Astrocyte (in vitro differentiated cells and primary cell): ENCODE measurements at regions not wholly inside any gene's neighbourhood (a gene's known extent, or its start where the extent isn't known, plus 50 kb on each side); places are given as distances from the start of the nearest gene placed in this dataset.

Experiments used
- DNase-seq: peaks from one replicate; pipeline ENCODE4 v3.0.0-alpha.2; 2010; ENCODE audit warnings: low read depth
- FAIRE-seq: peaks from 2 replicates; lab custom pipeline; 2011; peaks lifted over from hg19 to GRCh38; lab: Jason Lieb, UNC
- H2AFZ ChIP-seq: 2 replicates; pipeline ENCODE4 v1.6.0; 2012; ENCODE audit warnings: low read depth, low read length, inconsistent platforms
- H3K27ac ChIP-seq: 2 replicates; pipeline ENCODE4 v1.5.1; 2011; ENCODE audit warnings: low read depth, low read length, inconsistent platforms
- H3K27me3 ChIP-seq: 2 replicates; pipeline ENCODE4 v1.6.0; 2011; ENCODE audit warnings: low read length, inconsistent platforms; ENCODE audit not compliant: insufficient read depth
- H3K36me3 ChIP-seq: 2 replicates; pipeline ENCODE4 v1.5.1; 2011; ENCODE audit warnings: low read length, inconsistent platforms; ENCODE audit not compliant: insufficient read depth
- H3K4me1 ChIP-seq: 2 replicates; pipeline ENCODE4 v1.5.1; 2011; ENCODE audit warnings: low read length, inconsistent platforms; ENCODE audit not compliant: insufficient read depth
- H3K4me2 ChIP-seq: 2 replicates; pipeline ENCODE4 v1.6.0; 2012; ENCODE audit warnings: low read length, inconsistent platforms
- H3K4me3 ChIP-seq: 2 replicates; pipeline ENCODE4 v1.5.1; 2011; ENCODE audit warnings: low read depth, mild to moderate bottlenecking, low read length, inconsistent platforms; ENCODE audit not compliant: insufficient read depth
- H3K79me2 ChIP-seq: 2 replicates; pipeline ENCODE4 v1.6.0; 2012; ENCODE audit warnings: mild to moderate bottlenecking, low read length, inconsistent platforms; ENCODE audit not compliant: insufficient read depth
- H3K9ac ChIP-seq: 2 replicates; pipeline ENCODE4 v1.6.0; 2012; ENCODE audit warnings: mild to moderate bottlenecking, low read length, inconsistent platforms
- H3K9me3 ChIP-seq: 2 replicates; pipeline ENCODE4 v1.5.1; 2012; ENCODE audit warnings: low read depth, mild to moderate bottlenecking, low read length, inconsistent platforms; ENCODE audit not compliant: insufficient read depth
- H4K20me1 ChIP-seq: 2 replicates; pipeline ENCODE4 v1.6.0; 2012; ENCODE audit warnings: low read length, inconsistent platforms; ENCODE audit not compliant: insufficient read depth
- H3K27ac Mint-ChIP-seq: one replicate; pipeline ENCODE4 v1.8.0; 2021; ENCODE audit warnings: mild to moderate bottlenecking, mixed read lengths; ENCODE audit not compliant: unreplicated experiment
- H3K27me3 Mint-ChIP-seq: one replicate; pipeline ENCODE4 v1.8.0; 2021; ENCODE audit warnings: low read depth, mixed read lengths; ENCODE audit not compliant: unreplicated experiment
- H3K36me3 Mint-ChIP-seq: one replicate; pipeline ENCODE4 v1.8.0; 2021; ENCODE audit warnings: low read depth, mixed read lengths; ENCODE audit not compliant: unreplicated experiment
- H3K4me1 Mint-ChIP-seq: one replicate; pipeline ENCODE4 v1.8.0; 2021; ENCODE audit warnings: low read depth, mixed read lengths; ENCODE audit not compliant: unreplicated experiment
- H3K4me3 Mint-ChIP-seq: one replicate; pipeline ENCODE4 v1.8.0; 2021; ENCODE audit warnings: mild to moderate bottlenecking, moderate library complexity, mixed read lengths; ENCODE audit not compliant: unreplicated experiment
- H3K9me3 Mint-ChIP-seq: one replicate; pipeline ENCODE4 v1.8.0; 2021; ENCODE audit warnings: mild to moderate bottlenecking, mixed read lengths; ENCODE audit not compliant: unreplicated experiment
- EZH2 ChIP-seq: IDR thresholded peaks from 2 replicates; pipeline ENCODE4 v1.6.1; 2012; ENCODE audit warnings: mild to moderate bottlenecking, low read length, inconsistent platforms; ENCODE audit not compliant: insufficient read depth
- TF ChIP-seq, protein P1 (sequence below): IDR thresholded peaks from 2 replicates; pipeline ENCODE4 v1.5.1; 2011; ENCODE audit warnings: low read depth, mild to moderate bottlenecking, inconsistent platforms, low read length, moderate library complexity; ENCODE audit not compliant: insufficient read depth

DNA sequence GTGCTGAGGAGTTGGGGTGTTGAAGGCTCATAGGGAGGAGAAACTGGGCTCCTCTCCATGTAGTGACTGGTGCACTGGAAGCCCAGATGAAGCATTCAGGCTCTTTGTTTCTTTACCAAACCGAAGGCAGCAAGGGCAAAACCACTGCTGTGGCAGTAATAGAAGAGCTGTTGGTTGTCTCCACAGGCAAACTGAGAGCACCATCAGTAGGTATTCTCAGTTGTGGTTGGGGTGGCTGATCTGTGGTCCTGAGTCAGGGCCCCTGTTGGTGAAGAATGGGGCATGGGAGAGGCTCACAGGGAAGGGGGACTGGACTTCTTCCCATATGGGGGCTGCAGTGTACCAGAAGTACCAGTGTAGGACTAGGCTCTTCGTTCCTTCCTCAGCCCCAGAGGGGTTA lies 460.2 kb upstream of the IMPG1 start:
- H3K27me3 Mint-ChIP-seq: no peaks in the 10 kb centered on the region
- Histone ChIP-seq H4K20me1 (no peaks in the 10 kb centered on the region), H3K27ac (no peak overlapping the region), H3K79me2 (no peaks in the 10 kb centered on the region), H3K4me3 (no peak overlapping the region), H3K27me3 (no peaks in the 10 kb centered on the region), H3K4me1 (no peaks in the 10 kb centered on the region), H3K36me3 (no peaks in the 10 kb centered on the region), H3K9ac (no peak overlapping the region), H3K9me3 (peaks cover 7% of the 10 kb centered on the region), H2AFZ (no peak overlapping the region), H3K4me2 (no peak overlapping the region)
- peaks cover 3% of the 10 kb centered on the region for H3K9me3 Mint-ChIP-seq
- DNase-seq (no peak), FAIRE-seq (no peak)
- H3K4me1 Mint-ChIP-seq: no peaks in the 10 kb centered on the region
- no peak for TF ChIP-seq EZH2
- TF ChIP-seq, protein P1, sequence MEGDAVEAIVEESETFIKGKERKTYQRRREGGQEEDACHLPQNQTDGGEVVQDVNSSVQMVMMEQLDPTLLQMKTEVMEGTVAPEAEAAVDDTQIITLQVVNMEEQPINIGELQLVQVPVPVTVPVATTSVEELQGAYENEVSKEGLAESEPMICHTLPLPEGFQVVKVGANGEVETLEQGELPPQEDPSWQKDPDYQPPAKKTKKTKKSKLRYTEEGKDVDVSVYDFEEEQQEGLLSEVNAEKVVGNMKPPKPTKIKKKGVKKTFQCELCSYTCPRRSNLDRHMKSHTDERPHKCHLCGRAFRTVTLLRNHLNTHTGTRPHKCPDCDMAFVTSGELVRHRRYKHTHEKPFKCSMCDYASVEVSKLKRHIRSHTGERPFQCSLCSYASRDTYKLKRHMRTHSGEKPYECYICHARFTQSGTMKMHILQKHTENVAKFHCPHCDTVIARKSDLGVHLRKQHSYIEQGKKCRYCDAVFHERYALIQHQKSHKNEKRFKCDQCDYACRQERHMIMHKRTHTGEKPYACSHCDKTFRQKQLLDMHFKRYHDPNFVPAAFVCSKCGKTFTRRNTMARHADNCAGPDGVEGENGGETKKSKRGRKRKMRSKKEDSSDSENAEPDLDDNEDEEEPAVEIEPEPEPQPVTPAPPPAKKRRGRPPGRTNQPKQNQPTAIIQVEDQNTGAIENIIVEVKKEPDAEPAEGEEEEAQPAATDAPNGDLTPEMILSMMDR: no peak
- H3K27ac Mint-ChIP-seq: no peak overlapping the region
- no peaks in the 10 kb centered on the region for H3K36me3 Mint-ChIP-seq
- no peak overlapping the region for H3K4me3 Mint-ChIP-seq

DNA sequence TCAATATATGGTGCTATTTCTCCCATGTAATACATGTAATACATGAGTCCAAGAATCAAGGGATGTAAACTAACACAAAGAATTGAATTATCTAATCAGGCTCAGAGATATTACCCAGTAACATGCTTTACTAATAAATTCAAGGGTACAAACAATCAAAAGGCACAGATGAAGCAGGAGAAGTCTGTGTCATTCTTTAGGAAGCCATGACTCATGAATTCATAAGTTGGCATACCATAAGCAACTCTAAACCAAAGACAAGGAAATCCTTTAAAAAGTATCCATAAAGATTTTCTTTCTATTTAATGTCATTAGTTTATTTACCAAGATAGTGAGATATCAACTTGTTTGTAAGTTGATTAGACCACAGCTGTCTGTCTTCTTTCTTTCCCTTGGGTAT lies 446.0 kb upstream of the IMPG1 start:
- Mint-ChIP-seq H3K4me3 (no peak overlapping the region), H3K36me3 (no peaks in the 10 kb centered on the region), H3K4me1 (peaks cover 2% of the 10 kb centered on the region), H3K9me3 (peaks cover 4% of the 10 kb centered on the region), H3K27ac (no peak overlapping the region), H3K27me3 (no peaks in the 10 kb centered on the region)
- TF ChIP-seq, protein P1: no peak
- FAIRE-seq (no peak), DNase-seq (no peak)
- Histone ChIP-seq H3K4me1 (no peaks in the 10 kb centered on the region), H3K9me3 (peaks cover 3% of the 10 kb centered on the region), H2AFZ (no peak overlapping the region), H3K4me2 (no peak overlapping the region), H3K4me3 (no peak overlapping the region), H3K27me3 (no peaks in the 10 kb centered on the region), H3K27ac (no peak overlapping the region), H3K79me2 (no peaks in the 10 kb centered on the region), H4K20me1 (no peaks in the 10 kb centered on the region), H3K36me3 (no peaks in the 10 kb centered on the region), H3K9ac (no peak overlapping the region)

DNA sequence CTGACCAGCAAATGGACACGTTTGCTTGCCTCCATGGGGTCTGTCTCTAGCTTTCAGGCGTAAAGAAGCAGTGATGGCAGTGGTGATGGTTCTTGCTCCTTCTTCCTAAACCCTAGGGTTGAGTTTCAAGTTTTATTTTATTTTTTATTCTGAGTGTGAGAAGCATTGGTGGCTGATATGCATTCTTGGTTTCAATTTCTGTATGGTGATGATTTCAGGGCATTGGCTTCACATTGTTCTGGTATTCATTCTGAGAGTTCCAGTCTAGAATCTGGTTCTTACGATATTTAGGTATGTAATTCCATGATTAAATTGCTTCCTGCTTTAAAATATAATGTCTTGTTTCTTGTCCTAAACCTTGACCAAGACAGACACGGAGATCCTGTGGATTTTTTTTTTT lies 444.5 kb upstream of the IMPG1 start:
- no peak for FAIRE-seq
- Histone ChIP-seq H3K4me1 (no peaks in the 10 kb centered on the region), H3K79me2 (no peaks in the 10 kb centered on the region), H3K27me3 (no peaks in the 10 kb centered on the region), H3K4me3 (no peak overlapping the region), H3K27ac (no peak overlapping the region), H2AFZ (no peak overlapping the region), H3K4me2 (no peak overlapping the region), H3K9ac (no peak overlapping the region), H3K9me3 (peaks cover 3% of the 10 kb centered on the region), H3K36me3 (no peaks in the 10 kb centered on the region), H4K20me1 (no peaks in the 10 kb centered on the region)
- DNase-seq: no peak
- Mint-ChIP-seq H3K27me3 (no peaks in the 10 kb centered on the region), H3K4me1 (peaks cover 2% of the 10 kb centered on the region), H3K27ac (no peak overlapping the region), H3K36me3 (no peaks in the 10 kb centered on the region), H3K4me3 (no peak overlapping the region), H3K9me3 (peaks cover 4% of the 10 kb centered on the region)
- TF ChIP-seq EZH2: no peak
- TF ChIP-seq, protein P1: no peak
